H1 (cell line): ENCODE measurements at regions not wholly inside any gene's neighbourhood (a gene's known extent, or its start where the extent isn't known, plus 50 kb on each side); places are given as distances from the start of the nearest gene placed in this dataset.

Experiments used
- CTBP2 ChIP-seq: IDR thresholded peaks from 2 replicates; pipeline ENCODE4 v1.7.0; 2011; ENCODE audit warnings: borderline replicate concordance, mild to moderate bottlenecking, moderate library complexity, mixed read lengths, low read length; ENCODE audit not compliant: insufficient read depth, insufficient read length
- E2F6 ChIP-seq: IDR thresholded peaks from 2 replicates; pipeline ENCODE4 v1.6.1; 2012; ENCODE audit warnings: inconsistent platforms
- PHF8 ChIP-seq: fragments of 200-600 bp; sonication (generic); conservative IDR thresholded peaks from 2 replicates; pipeline ENCODE4 v1.7.1; 2012; ENCODE audit warnings: low read depth, mild to moderate bottlenecking, inconsistent platforms, low read length, moderate library complexity
- RAD21 ChIP-seq, 2 experiments: IDR thresholded peaks in 1 of 2; conservative IDR thresholded peaks in 1 of 2; 2 replicates each; pipeline ENCODE4 v1.6.1; 2011; ENCODE audit warnings: low read depth in 2 of 2, low read length in 2 of 2, improper control_type of control experiment in 1 of 2, inconsistent platforms in 1 of 2, mild to moderate bottlenecking in 1 of 2, moderate library complexity in 1 of 2
- SP4 ChIP-seq: IDR thresholded peaks from 2 replicates; pipeline ENCODE4 v1.6.1; 2012; ENCODE audit warnings: low read length, inconsistent platforms
- TCF12 ChIP-seq: IDR thresholded peaks from 2 replicates; pipeline ENCODE4 v1.6.1; 2011; ENCODE audit warnings: low read depth, mild to moderate bottlenecking, low read length

- TF ChIP-seq TCF12: no peak
- TF ChIP-seq RAD21 (IDR thresholded peaks at IDR 0.05 in 1 of 2, conservative IDR thresholded peaks at IDR 0.05 in 1 of 2; ENCODE audit: low read depth in 2 of 2, low read length in 2 of 2): no peak
- TF ChIP-seq E2F6: no peak
- TF ChIP-seq SP4: no peak
- no peak for TF ChIP-seq CTBP2
- TF ChIP-seq PHF8: no peak
These were observed 197.5 kb downstream of the VEGFC start (continued) for GRCh38 chr4:176595257-176595656.
